SK-N-SH treated with all-trans-retinoic acid at 6 μM for 48 hours (cell line): ENCODE measurements at regions not wholly inside any gene's neighbourhood (a gene's known extent, or its start where the extent isn't known, plus 50 kb on each side); places are given as distances from the start of the nearest gene placed in this dataset.

Experiments used
- ATAC-seq: fragments of 200-7000 bp; cut with Tn5 transposase; 3 replicates; pipeline ENCODE4 v1.9.1; 2020; ENCODE audit warnings: mild to moderate bottlenecking, moderate library complexity
- ARNTL ChIP-seq: fragments of 450-650 bp; formaldehyde crosslinking; IDR thresholded peaks from 2 replicates; pipeline ENCODE4 v1.5.0; 2020; ENCODE audit warnings: low read depth, mild to moderate bottlenecking, moderate library complexity, borderline replicate concordance
- BACH2 ChIP-seq: fragments of 250-450 bp; sonication (Bioruptor Pico); IDR thresholded peaks from 2 replicates; pipeline ENCODE4 v1.9.0; 2021; ENCODE audit warnings: mild to moderate bottlenecking, borderline replicate concordance
- CSDC2 ChIP-seq: fragments of 250-450 bp; sonication (Bioruptor Pico); IDR thresholded peaks from 2 replicates; pipeline ENCODE4 v1.5.0; 2020; ENCODE audit warnings: mild to moderate bottlenecking, moderate library complexity
- ESRRG ChIP-seq: fragments of 250-450 bp; sonication (Bioruptor Pico); IDR thresholded peaks from 2 replicates; pipeline ENCODE4 v1.6.1; 2021; ENCODE audit warnings: mild to moderate bottlenecking
- GLIS3 ChIP-seq: fragments of 250-450 bp; sonication (Bioruptor Pico); IDR thresholded peaks from 2 replicates; pipeline ENCODE4 v1.5.0; 2020; ENCODE audit warnings: mild to moderate bottlenecking, moderate library complexity
- ISL1 ChIP-seq: fragments of 250-450 bp; sonication (Bioruptor Pico); IDR thresholded peaks from 2 replicates; pipeline ENCODE4 v2.1.2; 2022; ENCODE audit warnings: mild to moderate bottlenecking, moderate library complexity
- OSR1 ChIP-seq: fragments of 250-450 bp; sonication (Bioruptor Pico); IDR thresholded peaks from 2 replicates; pipeline ENCODE4 v1.8.0; 2022; ENCODE audit warnings: moderate library complexity, mild to moderate bottlenecking, inconsistent platforms
- PPARA ChIP-seq: fragments of 250-450 bp; sonication (Bioruptor Pico); IDR thresholded peaks from 2 replicates; pipeline ENCODE4 v1.5.0; 2020; ENCODE audit warnings: mild to moderate bottlenecking, borderline replicate concordance
- RARB ChIP-seq: fragments of 250-450 bp; sonication (Bioruptor Pico); IDR thresholded peaks from 2 replicates; pipeline ENCODE4 v1.8.0; 2021; ENCODE audit warnings: mild to moderate bottlenecking, moderate library complexity
- SNAI2 ChIP-seq: fragments of 250-450 bp; sonication (Bioruptor Pico); IDR thresholded peaks from 2 replicates; pipeline ENCODE4 v1.5.0; 2020; ENCODE audit warnings: mild to moderate bottlenecking, moderate library complexity
- TCF4 ChIP-seq: fragments of 250-450 bp; sonication (Bioruptor Pico); IDR thresholded peaks from 2 replicates; pipeline ENCODE4 v1.8.0; 2021; ENCODE audit warnings: mild to moderate bottlenecking, moderate library complexity, borderline replicate concordance
- TOX ChIP-seq: fragments of 250-450 bp; sonication (Bioruptor Pico); IDR thresholded peaks from 2 replicates; pipeline ENCODE4 v1.8.0; 2021; ENCODE audit warnings: mild to moderate bottlenecking, moderate library complexity, borderline replicate concordance
- ZC3H10 ChIP-seq: fragments of 250-450 bp; sonication (Bioruptor Pico); IDR thresholded peaks from 2 replicates; pipeline ENCODE4 v1.5.1; 2021; ENCODE audit warnings: mild to moderate bottlenecking, moderate library complexity
- ZFP3 ChIP-seq: fragments of 250-450 bp; sonication (Bioruptor Pico); IDR thresholded peaks from 2 replicates; pipeline ENCODE4 v1.5.0; 2020; ENCODE audit warnings: mild to moderate bottlenecking, moderate library complexity
- ZFP30 ChIP-seq: fragments of 450-650 bp; formaldehyde crosslinking; IDR thresholded peaks from 2 replicates; pipeline ENCODE4 v1.5.0; 2022; ENCODE audit warnings: mild to moderate bottlenecking, moderate library complexity
- ZNF565 ChIP-seq: fragments of 450-650 bp; formaldehyde crosslinking; conservative IDR thresholded peaks from 2 replicates; pipeline ENCODE4 v1.5.0; 2020; ENCODE audit warnings: low read depth, mild to moderate bottlenecking, moderate library complexity
- ZNF70 ChIP-seq: fragments of 450-650 bp; formaldehyde crosslinking; IDR thresholded peaks from 2 replicates; pipeline ENCODE4 v1.5.0; 2020; ENCODE audit warnings: mild to moderate bottlenecking, moderate library complexity
- ZNF8 ChIP-seq: fragments of 450-650 bp; formaldehyde crosslinking; IDR thresholded peaks from 2 replicates; pipeline ENCODE4 v1.5.0; 2020; ENCODE audit warnings: mild to moderate bottlenecking, moderate library complexity
- TF ChIP-seq, protein P1 (sequence below): fragments of 250-450 bp; sonication (Bioruptor Pico); IDR thresholded peaks from 2 replicates; pipeline ENCODE4 v1.5.1; 2021; ENCODE audit warnings: mild to moderate bottlenecking, moderate library complexity
- TF ChIP-seq, protein P2 (sequence below): fragments of 250-450 bp; sonication (Bioruptor Pico); IDR thresholded peaks from 2 replicates; pipeline ENCODE4 v1.8.0; 2020; ENCODE audit warnings: mild to moderate bottlenecking, moderate library complexity, borderline replicate concordance
- TF ChIP-seq, protein P3 (sequence below): fragments of 250-450 bp; sonication (Bioruptor Pico); IDR thresholded peaks from 2 replicates; pipeline ENCODE4 v1.5.1; 2020; ENCODE audit warnings: low read depth, mild to moderate bottlenecking, moderate library complexity
- TF ChIP-seq, protein P4 (sequence below): fragments of 250-450 bp; sonication (Bioruptor Pico); IDR thresholded peaks from 2 replicates; pipeline ENCODE4 v1.8.0; 2021; ENCODE audit warnings: low read depth, mild to moderate bottlenecking, moderate library complexity, borderline replicate concordance

DNA sequence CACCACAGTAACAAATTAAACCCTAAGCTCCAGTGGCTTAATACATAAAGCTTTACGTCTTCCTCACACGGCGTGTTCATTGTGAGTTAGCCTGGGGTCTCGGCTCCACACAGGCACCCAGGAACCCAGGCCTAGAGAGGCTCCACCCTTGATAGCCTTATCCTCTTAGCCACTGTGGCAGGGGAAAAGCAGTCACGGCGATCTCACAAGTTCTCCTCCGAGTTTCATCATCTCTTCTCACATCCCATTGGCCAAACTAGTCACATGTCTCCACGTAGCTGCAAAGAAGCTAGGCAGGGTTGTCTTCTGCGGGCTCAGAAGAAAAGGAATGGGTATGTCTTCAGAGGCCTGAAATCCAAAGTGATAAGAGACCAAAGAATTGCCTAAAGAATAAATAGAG is 122.3 kb upstream of the GRIK3 start:
- TF ChIP-seq BACH2 (CRISPR knock-in tag): no peak
- no peak for TF ChIP-seq SNAI2 (CRISPR knock-in tag)
- no peak for TF ChIP-seq TCF4 (CRISPR knock-in tag)
- TF ChIP-seq, protein P1, sequence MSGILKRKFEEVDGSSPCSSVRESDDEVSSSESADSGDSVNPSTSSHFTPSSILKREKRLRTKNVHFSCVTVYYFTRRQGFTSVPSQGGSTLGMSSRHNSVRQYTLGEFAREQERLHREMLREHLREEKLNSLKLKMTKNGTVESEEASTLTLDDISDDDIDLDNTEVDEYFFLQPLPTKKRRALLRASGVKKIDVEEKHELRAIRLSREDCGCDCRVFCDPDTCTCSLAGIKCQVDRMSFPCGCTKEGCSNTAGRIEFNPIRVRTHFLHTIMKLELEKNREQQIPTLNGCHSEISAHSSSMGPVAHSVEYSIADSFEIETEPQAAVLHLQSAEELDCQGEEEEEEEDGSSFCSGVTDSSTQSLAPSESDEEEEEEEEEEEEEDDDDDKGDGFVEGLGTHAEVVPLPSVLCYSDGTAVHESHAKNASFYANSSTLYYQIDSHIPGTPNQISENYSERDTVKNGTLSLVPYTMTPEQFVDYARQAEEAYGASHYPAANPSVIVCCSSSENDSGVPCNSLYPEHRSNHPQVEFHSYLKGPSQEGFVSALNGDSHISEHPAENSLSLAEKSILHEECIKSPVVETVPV (CRISPR knock-in tag): no peak
- no peak for TF ChIP-seq ARNTL (CRISPR knock-in tag)
- no peak for TF ChIP-seq ZC3H10 (CRISPR knock-in tag)
- TF ChIP-seq ZNF8: no peak
- no peak for TF ChIP-seq OSR1 (CRISPR knock-in tag)
- no peak for TF ChIP-seq ZNF565
- no peak for TF ChIP-seq RARB (CRISPR knock-in tag)
- TF ChIP-seq, protein P2, sequence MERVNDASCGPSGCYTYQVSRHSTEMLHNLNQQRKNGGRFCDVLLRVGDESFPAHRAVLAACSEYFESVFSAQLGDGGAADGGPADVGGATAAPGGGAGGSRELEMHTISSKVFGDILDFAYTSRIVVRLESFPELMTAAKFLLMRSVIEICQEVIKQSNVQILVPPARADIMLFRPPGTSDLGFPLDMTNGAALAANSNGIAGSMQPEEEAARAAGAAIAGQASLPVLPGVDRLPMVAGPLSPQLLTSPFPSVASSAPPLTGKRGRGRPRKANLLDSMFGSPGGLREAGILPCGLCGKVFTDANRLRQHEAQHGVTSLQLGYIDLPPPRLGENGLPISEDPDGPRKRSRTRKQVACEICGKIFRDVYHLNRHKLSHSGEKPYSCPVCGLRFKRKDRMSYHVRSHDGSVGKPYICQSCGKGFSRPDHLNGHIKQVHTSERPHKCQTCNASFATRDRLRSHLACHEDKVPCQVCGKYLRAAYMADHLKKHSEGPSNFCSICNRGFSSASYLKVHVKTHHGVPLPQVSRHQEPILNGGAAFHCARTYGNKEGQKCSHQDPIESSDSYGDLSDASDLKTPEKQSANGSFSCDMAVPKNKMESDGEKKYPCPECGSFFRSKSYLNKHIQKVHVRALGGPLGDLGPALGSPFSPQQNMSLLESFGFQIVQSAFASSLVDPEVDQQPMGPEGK (CRISPR knock-in tag): no peak
- TF ChIP-seq PPARA (CRISPR knock-in tag): no peak
- TF ChIP-seq TOX (CRISPR knock-in tag): no peak
- TF ChIP-seq ESRRG (CRISPR knock-in tag): no peak
- no peak for ATAC-seq

DNA sequence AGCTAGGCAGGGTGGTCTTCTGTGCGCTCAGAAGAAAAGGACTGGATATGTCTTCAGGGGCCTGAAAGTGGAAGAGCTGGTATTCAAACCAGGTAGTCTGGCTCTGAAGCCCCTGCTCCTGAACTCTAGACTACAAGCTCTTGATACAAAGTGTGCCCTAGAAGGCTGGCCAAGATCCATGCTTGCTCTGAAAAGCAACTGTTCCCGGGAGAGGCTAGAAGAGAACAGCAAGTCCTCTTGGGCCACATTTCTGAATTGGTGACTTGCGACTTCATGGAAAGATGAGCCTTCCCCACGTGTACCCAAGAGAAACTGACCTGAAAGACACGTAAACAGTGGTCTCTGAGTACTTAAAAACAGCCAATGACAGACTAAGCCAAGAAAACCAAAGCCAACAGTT is 123.3 kb upstream of the GRIK3 start:
- TF ChIP-seq CSDC2 (CRISPR knock-in tag) (no peak), BACH2 (CRISPR knock-in tag) (no peak), GLIS3 (CRISPR knock-in tag) (no peak), SNAI2 (CRISPR knock-in tag) (no peak), ZNF8 (no peak), RARB (CRISPR knock-in tag) (no peak), PPARA (CRISPR knock-in tag) (no peak), ISL1 (no peak), OSR1 (CRISPR knock-in tag) (no peak)
- TF ChIP-seq, protein P2 (CRISPR knock-in tag): no peak
- ATAC-seq: no peak

DNA sequence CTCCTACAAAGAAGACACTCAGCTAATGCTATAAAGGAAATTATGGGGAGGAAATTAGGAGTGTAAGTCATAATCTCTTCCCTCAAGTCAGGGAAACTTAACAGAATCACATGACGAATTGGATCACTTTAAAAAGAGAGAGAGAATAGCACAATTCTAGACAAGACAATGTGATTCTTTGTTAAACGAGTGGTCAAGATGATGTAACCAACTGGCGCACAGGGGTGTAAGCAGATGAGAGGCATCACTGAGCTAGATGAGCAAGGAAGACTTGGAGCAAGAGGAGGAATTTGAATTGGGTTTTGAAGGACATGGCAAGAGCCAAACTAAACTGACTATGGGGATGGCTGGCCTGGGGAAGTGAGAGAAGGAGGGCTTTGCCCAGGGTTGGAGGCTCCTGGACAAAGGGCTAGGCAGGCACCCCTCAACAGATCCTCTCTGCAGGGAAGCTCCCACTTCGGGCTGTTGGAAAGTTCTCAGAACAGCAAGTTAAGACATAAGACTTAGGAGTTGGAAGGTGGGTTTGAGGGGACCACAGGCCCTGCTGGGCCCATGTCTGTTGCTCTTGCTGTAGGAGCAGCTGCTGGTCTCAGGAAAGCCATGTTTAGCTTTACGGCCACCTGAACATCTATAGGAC is 123.9 kb upstream of the GRIK3 start:
- no peak for ATAC-seq
- no peak for TF ChIP-seq BACH2 (CRISPR knock-in tag)
- no peak for TF ChIP-seq RARB (CRISPR knock-in tag)
- TF ChIP-seq SNAI2 (CRISPR knock-in tag): no peak
- TF ChIP-seq ZNF70 (CRISPR knock-in tag): no peak
- TF ChIP-seq CSDC2 (CRISPR knock-in tag): no peak
- no peak for TF ChIP-seq ZNF8
- no peak for TF ChIP-seq ZFP30 (CRISPR knock-in tag)
- no peak for TF ChIP-seq ARNTL (CRISPR knock-in tag)
- TF ChIP-seq PPARA (CRISPR knock-in tag): no peak

DNA sequence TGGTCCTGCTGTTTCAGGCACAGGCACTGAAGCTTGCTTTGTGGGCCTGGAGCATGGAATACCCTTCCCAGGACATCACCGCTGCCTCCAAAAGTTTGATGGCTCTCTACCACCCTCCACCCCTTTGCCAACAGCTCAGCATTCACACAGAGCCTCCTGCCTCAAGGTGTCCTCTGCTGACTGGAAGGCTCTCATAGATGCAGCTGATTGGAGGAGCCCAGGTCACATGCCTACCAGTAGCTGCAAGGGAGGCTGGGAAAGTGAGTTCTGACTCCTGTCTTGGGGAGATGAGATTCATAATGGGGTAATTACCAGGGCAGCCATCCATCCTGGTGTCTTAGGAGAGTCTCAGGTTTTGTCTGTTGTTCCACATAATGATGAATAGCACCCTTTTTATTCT is 124.8 kb upstream of the GRIK3 start:
- ATAC-seq: no peak
- no peak for TF ChIP-seq ISL1
- no peak for TF ChIP-seq PPARA (CRISPR knock-in tag)
- TF ChIP-seq, protein P3, sequence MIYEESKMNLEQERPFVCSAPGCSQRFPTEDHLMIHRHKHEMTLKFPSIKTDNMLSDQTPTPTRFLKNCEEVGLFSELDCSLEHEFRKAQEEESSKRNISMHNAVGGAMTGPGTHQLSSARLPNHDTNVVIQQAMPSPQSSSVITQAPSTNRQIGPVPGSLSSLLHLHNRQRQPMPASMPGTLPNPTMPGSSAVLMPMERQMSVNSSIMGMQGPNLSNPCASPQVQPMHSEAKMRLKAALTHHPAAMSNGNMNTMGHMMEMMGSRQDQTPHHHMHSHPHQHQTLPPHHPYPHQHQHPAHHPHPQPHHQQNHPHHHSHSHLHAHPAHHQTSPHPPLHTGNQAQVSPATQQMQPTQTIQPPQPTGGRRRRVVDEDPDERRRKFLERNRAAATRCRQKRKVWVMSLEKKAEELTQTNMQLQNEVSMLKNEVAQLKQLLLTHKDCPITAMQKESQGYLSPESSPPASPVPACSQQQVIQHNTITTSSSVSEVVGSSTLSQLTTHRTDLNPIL (CRISPR knock-in tag): no peak
- no peak for TF ChIP-seq TOX (CRISPR knock-in tag)
- no peak for TF ChIP-seq SNAI2 (CRISPR knock-in tag)
- TF ChIP-seq, protein P2 (CRISPR knock-in tag): no peak
- TF ChIP-seq ZC3H10 (CRISPR knock-in tag): no peak
- no peak for TF ChIP-seq RARB (CRISPR knock-in tag)
- no peak for TF ChIP-seq TCF4 (CRISPR knock-in tag)
- TF ChIP-seq ZNF70 (CRISPR knock-in tag): no peak
- no peak for TF ChIP-seq BACH2 (CRISPR knock-in tag)
- TF ChIP-seq ZFP3 (CRISPR knock-in tag): no peak
- TF ChIP-seq, protein P4, sequence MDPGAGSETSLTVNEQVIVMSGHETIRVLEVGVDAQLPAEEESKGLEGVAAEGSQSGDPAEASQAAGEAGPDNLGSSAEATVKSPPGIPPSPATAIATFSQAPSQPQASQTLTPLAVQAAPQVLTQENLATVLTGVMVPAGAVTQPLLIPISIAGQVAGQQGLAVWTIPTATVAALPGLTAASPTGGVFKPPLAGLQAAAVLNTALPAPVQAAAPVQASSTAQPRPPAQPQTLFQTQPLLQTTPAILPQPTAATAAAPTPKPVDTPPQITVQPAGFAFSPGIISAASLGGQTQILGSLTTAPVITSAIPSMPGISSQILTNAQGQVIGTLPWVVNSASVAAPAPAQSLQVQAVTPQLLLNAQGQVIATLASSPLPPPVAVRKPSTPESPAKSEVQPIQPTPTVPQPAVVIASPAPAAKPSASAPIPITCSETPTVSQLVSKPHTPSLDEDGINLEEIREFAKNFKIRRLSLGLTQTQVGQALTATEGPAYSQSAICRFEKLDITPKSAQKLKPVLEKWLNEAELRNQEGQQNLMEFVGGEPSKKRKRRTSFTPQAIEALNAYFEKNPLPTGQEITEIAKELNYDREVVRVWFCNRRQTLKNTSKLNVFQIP (CRISPR knock-in tag): no peak
